ENCODE measurements at regions not wholly inside any gene's neighbourhood (a gene's known extent, or its start where the extent isn't known, plus 50 kb on each side); places are given as distances from the start of the nearest gene placed in this dataset.
A peak's percentile ranks its signal among the peaks of the same experiment; 100 is the strongest.

DNA sequence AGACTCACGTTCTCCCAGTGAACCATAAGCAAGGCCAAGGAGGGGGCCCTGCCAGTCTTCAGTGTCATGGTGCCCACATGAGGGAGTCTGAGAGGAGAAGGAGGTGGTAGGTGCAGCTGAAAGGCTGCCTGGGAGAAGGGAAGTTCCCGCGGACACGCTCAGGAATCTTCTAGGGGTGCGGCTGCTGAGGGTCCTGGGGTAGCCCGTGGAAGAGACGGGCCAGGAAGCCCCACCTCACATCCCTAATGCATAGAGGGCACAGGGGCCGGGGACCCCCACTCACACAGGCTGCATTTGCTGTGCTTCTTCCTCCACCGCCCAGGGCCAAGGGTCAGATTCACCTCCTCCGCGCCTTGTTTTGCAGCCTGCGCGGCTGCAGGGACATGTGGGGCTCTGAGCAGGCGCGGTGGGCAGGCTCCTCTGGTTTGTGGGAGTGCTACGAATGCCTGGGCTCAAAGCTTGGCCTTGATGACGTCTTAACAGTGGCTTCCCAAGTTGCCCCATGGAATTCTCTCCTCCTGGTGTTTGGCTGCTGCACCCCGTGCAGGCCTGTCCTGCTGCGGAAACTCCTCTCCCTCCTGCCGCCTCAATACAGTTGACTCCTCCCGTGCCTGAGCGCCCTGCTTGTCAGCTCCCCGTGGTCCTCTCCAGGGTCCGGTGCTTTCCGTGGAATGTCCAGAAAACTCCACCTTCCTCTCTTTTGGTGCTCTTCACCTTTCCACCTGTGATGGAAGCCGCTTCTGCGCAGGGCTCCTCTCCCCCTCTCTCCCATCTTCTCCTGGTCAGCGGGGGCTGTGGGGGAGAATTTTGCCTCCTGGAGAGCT, 95.7 kb downstream of the VAPA start:
- DNase-seq = no peak

DNA sequence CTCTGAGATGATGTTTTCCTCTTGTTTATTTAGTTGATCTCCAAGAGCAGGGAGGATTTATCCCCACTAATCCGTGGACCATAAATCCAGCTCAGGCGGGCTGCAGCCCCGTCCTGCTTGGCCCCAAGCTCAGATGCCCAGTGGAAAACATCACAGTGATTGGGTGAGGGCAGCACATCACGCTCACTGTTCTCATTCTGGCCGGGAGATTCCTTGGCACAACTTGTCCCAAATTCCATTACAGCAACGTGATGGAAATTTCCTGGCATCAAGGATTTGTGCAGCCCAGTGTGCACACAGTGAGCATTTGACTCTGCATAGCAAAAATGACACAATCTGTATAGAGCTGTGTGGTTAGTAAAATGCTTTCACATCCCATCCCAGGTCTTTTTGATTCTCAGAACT, 96.8 kb downstream of the VAPA start:
- DNase-seq = peak; percentile 86

DNA sequence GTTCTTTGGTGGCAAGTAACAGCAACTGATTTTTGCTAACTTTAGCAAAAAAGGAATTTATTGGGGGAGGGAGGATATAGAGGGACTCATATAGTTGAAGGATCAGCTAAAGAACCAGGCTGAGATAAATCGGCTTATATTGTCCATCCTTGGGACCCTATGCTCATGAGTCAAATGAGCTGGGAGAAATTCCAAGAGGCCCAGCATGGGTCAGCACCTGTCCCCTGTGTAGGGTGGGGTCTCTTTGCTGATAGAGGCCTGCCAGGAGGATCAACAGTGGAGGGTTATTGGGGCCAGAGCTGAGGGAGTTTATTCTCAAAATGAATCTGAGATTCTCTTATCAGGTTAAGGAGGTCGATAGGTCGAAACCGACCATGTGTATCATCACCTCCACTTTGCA, 97.2 kb downstream of the VAPA start:
- DNase-seq = no peak

DNA sequence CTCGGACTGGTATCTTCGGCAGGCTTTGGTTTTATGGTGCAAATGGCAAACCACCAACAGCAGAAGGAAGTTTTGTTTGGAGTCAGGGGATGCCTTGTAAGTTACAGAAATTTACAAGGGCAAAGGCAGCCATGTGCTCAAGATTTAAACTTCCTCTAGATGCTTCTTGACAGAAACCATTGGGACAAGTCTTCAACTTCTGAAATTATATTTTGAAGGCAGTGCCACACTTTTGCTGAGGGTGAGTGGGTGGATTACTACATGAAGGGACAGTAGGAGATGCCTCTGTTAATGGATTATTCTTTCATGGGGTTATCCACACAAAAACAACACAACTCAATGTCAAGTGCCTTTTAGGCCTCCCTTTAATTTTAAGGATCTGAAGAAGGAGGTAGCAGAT, 97.9 kb downstream of the VAPA start:
- no peak for DNase-seq

DNA sequence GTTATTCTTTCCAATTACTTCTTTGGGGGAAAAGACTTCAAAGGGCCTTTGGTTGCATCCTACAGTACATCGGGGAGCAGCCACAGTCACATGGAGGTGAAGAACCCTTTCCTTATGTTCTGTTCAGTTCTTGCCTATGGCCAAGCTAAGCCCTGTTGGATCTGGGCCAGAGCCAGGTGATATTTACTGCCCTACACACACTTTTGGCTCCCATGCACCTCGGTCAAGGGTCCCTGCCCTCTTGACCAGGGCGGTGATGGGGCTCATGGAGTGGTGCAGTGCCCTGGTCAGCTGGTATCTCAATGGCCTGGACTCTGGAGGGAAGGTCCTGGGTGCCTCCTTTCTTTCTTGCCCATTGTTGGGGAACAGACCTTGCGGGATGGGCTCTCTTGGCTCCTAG, 98.7 kb downstream of the VAPA start:
- no peak for DNase-seq

DNA sequence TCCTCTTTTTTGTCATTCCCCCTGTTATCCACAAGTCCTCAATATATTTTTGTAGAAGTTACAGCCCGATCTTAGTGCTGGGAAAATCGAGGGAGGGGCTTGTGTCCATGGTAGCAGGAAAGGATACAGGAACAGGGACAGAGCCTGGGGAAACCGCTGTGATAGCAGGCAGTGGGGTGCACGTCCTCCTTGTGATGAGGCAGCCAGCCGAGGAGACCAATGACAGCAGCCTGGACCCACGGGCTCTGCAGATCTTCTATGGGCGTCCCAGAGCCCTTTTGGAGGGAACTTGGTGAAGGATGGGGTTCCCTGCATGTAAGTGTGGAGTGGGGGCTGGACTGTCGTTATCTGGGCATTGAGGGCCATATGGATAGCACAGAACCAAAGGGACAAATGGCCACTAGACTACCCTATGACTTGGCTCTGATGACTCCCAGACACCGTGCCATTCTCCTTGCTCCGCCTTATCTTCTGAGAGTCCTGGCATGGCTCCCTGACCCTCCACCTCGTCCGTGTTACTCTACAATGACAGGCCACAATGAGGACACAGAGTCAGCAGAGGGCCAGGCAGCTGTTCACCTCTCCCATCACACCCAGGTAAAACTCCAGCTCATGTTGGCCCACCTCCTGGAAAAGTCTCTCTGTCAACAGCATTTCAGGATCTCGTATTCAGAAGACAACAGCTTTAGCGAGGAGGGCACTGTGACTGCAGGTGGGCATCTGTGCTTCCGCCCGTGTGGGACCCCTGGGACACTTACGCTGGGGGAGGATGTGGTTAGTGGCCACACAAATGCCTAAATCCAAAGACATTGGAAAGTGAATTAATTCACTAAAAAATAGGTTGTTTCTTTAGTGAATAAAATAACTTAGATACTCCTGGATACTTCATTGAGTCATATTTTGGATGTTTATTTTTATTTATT, 100.1 kb downstream of the VAPA start:
- DNase-seq = no peak

DNA sequence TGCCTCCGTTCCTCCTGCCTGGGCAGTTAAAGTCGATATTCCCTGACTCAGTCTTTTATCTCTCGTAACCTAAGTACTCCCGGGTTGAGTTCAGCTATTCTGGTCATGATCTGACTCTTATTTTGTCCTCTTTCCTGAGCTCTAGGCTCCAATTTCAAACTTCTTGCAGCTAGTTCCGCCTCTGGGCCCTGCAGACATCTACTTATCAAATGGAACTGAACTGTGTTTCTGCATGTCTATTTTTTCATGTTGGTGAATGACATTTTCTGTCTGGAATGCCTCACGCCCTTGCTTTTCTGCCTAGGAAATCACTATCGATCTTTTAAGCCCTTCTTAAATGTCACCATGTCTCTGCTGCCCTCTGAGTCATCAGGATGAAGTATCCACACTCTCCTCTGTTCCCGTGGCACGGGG, 101.5 kb downstream of the VAPA start:
- peak; percentile 65 for DNase-seq

DNA sequence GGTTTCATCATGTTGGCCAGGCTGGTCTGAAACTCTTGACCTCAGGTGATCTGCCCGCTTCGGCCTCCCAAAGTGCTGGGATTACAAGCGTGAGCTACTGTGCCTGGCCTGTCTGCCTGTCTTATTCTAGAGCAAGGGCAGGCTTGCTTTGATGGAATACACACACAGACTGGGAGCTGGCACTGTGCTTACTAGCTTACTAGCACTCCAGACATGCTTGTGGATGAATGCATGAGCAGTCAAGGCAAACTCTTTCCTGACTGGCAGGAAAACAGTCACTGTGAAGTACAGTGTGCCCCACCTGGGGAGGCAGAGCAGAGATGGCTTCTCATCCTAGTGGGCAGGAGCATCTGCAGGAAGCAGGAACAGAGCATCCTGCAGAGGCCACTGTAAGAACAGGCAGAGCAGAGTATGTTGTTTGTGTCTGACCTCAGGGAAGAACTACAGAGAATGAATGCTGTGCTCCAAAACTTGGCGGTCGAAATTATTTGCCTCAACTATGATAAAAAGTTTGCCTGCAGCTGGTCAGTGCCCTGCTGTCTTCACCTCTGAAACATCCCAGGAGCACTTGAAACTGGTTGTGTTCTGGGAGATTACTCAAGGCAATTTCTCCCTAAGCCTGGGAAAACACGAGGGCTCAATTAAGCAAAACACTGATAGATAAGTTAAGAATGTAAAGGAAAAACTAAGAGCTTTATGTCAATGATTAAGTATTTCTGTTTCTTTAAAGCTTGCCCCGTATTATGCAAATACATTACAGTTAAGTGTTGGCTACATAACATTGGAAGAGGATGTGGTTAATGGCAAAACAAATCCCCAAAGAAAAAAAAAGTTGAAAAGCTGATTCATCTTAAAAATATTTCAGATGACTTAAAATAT, 102.4 kb downstream of the VAPA start:
- peak; percentile 98 for DNase-seq

DNA sequence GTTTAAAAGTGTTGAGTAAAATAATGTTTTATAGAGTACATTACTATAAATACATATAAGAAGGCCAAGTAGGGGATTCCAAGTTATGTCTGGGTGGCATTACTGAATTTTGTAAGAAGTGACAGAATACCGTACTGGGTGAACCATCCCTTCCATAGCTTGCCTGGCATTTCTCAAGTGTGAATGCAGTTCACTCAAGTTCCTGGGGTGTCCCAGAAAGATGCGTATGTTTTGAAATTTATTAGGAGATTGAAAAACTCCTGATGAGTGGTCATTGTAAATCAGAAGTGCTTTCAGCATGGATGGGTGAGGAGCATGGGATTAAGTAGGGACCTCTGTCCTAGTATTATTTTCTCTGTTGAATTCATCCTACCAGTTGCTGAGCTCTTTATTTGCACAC, 103.2 kb downstream of the VAPA start:
- DNase-seq = no peak

DNA sequence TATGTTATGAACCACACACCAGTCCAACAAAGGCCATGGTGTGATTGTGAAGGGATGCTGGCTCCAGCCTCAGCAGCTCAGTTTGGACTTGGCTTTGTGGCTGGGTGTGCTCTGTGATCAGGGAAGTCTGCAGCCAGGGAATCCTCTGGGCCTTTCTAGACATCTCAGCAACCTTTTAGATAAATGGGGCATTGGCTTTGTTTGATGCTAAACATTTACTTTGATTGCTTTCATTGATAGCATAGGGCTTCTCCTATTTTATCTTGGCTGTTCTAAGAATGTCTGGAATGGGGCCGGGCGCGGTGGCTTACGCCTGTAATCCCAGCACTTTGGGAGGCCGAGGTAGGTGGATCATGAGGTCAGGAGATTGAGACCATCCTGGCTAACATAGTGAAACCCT, 104.5 kb downstream of the VAPA start:
- DNase-seq = no peak

DNA sequence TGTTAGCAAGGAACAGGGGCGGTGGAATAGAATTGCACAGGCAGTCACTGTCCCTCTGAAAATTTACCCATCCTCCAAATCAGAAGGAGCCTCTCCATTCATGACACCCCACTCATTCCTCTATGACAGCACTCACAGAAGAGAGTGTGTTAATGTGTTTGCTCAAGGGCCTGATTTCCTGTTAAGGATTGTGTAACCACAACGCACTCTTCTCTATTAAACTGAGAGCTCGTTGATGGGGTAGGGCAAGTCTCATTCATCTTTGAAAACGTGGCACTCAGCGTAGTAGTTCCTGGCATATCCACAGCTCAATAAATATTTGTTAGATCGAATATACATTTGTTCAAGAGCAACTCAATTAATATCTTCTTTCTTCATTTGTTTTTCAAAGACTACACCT, 106.4 kb downstream of the VAPA start:
- DNase-seq = no peak

DNA sequence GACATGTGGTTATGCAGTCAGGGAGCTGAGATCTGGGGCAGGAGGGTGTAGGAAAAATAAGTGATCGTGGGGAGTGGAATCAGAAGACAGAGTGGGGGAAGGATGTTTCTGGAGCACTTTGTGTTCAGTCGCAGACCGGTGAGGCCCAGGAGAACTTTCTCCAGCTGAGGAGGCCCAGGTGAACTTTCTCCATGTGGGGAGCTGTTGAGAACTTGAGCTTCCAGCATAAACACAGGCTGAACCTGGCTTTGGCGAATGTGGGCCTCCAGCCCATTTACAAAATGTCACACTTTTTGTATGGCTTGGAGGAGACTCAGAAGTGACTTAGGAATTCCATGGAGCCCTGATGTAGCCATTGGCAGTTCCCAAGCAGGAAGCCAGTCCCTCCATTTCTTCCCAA, 108.5 kb downstream of the VAPA start:
- no peak for DNase-seq

DNA sequence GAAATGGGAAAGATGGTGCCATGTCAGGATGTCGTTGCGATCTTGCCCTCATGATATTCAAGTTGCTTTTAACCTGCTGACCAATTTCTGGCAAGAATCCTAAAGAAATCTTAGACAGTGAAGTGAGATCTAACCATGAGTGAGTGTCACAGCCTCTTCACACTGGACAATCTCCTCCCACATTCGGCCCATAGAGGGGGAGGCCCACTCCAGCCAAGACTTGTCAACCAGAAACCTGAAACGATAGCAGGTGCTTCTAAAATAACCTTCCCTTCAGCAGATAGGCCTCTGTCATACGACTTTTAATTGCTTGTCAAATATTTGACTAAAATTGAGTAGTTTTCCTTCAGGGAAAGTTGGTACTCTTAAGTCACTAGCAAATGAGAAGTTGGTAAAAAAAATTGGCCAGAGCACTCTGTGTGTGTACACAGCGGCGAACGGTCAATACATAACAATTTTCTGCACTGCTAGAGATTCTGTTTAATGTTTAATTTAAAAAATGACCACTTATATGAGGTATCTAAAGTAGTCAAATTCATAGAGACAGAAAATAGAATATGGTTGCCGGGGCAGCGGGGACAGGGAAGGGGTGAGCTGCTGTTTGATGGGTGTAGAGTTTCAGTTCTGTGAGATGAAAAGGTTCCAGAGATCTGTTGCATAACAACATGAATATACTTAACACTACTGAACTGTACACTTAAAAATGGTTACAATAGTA, 110.2 kb downstream of the VAPA start:
- DNase-seq = no peak

DNA sequence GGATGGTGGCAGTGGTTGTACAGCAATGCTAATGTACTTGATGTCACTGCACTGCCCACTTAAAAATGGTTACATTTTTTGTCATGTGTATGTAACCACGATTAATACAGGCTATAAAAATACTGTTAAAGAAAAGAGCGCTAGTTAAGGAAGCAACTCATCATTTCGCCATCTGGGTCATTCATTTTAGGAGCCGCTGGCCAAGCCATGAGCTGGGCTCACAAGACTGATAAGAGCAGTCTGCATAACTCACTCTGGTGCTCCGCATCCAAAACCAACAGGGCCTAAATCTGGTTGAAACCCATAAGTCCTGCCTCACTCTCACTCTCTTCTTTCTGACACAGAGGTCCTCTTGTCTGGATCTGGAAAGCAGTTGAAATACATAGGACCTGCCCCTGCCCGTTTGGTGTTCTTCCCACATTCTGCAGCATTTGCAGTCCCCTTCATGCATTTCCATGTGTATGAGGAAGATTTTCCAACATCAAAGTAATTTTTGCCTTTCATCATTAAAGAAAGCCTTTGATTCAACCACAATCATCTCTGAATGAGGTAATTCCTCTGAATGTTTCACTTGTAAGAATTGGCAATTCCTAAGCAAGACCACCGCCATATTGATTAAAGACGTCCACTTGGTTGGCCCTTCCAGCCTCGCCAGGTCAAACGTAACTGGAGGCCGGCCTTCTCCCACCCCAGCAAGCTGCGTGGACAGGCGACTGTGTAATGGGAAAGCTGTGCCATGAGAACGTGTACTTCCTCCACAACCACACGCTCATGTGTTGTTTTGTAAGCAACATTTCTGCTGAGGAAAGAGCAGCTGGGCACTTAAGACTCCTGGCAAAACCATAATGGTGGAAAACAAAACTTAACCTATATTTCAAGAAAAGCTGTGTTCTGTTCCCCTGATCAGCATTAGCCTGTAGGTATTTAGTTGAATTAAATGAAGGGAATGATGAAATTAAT, 112.2 kb downstream of the VAPA start:
- no peak for DNase-seq

DNA sequence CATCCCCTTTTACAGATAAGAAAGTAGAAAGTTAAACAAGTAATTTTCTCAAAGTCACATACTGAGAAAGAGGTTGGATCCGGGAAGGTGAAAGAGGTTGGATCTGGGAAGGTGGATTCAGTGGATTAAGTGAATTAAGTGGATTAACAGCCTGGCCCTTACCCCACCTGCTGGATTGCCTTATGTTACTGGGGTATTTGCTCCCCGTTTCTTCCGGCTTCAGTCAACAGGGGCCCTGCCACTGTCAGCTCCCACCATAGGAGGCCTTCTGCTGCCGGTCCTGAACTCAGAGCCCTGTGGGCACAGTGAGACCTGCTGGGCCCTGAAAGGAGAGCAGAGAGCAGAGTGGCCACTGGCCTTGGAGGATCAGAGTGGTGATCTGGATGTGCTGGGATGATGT, 113.2 kb downstream of the VAPA start:
- no peak for DNase-seq

DNA sequence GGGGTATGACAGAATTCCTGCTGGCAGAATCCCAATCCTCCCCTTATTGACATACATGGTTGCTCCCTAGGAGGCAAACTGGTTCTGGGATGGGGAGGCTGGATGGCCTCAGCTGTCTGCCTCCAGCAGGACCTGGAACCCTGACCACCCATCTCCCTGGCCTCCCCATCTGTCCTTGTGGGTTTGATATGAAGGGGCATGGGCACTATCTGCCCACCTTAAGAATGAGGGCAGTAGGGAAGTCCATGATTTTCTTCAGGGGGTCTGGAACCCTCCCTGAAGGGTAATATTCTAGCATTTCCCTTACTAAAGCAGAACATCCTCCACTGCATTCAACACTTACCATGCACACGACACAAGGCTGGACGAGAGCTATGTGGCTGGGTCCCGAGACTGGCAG, 113.6 kb downstream of the VAPA start:
- DNase-seq = no peak

DNA sequence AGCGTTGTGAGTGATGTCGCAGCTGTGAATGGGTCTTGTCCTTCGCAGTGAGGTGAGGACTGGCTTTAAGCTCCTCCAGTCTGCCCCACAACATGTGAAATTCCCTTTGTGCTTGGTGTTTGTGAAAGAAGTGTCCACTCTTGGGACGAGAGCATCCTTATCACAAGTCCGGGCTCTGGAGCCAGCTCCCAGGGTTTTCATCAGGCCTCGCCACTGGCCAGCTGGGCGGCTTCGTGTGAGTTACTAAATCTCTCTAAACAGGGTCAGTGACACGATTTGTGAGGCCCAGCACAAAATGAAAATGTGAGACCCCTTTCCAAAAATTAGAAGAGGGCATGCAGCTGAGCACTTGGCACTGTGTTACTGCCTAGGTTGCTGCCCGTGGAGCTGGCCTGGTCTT, 115.9 kb downstream of the VAPA start:
- no peak for DNase-seq

DNA sequence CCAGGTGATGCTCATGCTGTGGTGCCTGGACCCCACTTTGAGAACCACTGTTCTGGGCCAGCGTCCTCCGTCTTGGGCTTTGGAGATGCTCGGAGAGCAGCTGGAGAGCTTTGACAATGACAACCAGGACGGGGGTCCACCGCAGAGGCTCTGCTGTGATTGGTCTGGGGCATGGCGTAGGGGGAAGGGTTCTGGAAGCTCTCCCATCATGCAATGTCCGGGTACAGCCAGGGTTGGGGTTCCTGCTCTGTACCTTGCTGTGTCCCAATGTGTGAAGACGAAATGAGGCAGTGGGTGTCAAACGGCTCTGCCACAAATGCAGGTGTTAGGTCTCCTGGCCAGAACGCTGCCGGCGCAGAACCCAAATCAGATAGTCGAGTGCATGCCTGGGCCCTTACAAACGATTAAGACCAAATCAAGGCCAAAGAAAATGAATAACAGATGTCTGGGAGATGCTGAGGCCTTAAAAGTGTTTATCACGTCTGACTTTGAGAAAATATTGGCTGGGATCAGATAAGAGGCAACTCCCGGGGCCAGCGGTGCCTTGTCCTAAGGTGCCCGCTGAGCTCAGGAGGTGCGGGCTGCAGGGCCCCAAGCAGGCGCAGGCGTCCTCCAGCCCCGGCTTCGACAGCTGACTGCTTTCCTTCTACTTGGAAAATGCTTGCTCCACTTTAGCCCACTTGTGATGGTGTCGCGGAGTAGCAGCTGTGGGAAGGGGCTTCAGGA, 117.2 kb downstream of the VAPA start:
- DNase-seq = peak; percentile 35

DNA sequence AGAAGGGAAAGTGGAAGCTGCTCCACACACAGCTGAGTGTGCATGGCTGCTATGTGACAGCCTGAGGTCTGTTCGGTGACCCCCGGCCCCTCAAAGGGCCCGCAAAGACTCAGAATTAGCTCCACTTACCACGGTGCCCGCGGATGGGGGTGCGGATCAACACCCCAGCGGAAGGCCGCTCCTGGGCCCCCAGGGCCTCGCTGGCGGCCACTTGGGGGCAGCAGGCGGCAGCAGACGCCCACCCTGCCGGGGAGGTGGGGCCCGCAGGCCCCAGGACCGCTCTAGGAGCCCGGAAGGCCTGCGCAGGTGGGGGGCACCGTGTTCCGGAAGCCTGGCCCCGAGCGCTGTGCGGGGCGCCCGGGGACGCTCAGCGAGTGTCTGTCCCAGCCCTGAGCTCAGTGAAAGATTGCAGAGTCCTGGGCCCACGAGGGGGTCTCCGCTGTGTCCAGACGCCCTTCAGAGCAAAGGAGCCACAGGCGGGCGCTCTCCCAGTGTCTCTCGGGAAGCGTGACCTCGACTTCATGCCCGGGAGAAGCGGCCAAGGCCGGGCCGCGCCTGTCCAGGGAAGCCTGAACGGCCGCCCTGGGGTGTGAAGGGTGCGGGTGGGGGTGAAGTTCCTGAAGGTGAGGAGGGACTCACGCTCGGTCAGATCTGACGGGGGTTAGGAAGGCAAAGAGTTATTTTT, 118.7 kb downstream of the VAPA start:
- DNase-seq = no peak

DNA sequence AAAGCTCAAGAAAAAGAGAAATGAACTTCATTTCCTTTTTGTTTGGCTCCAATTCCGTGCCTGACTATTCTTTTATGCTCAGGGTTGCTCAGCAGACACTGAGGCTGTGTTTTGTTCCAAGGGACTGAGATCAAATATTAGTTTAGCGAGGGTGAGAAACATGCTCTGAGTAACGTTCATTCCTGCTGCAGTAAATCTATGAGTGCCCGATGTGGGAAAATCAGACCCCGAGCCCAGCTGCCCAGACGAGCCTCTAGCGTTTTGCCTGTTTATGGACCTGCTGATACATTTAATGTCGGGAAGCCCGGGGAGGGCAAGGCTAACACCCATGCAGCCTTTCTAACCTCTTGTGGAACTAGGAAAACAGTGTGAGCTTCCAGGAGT, 119.2 kb downstream of the VAPA start:
- DNase-seq = no peak
